ENCODE measurements at regions not wholly inside any gene's neighbourhood (a gene's known extent, or its start where the extent isn't known, plus 50 kb on each side); places are given as distances from the start of the nearest gene placed in this dataset.

GRCh38 chr17:36701429-36702099 is 100.2 kb downstream of the MRM1 start:
- TF ChIP-seq CTCF (IDR thresholded peaks at IDR 0.05) (no peak), EZH2 (IDR thresholded peaks at IDR 0.05) (no peak), EZH2phosphoT487 (IDR thresholded peaks at IDR 0.05) (no peak)

All from neural progenitor cell (in vitro differentiated cells).